Body of pancreas (tissue), 4 donors: ENCODE measurements at regions not wholly inside any gene's neighbourhood (a gene's known extent, or its start where the extent isn't known, plus 50 kb on each side); places are given as distances from the start of the nearest gene placed in this dataset.

Experiments used
- CTCF ChIP-seq, 7 experiments: fragments of 450-650 bp in 4 of 7; fragments of 200-600 bp in 3 of 7; sonication (generic) in 3 of 7; IDR thresholded peaks; one replicate each; pipeline ENCODE4 v1.5.1; 2016 to 2019; ENCODE audit warnings: antibody characterized with exemption in 7 of 7
- POLR2A ChIP-seq, 3 donors: fragments of 450-650 bp; IDR thresholded peaks; one replicate each; pipeline ENCODE4 v1.6.1; 2016; ENCODE audit warnings: antibody characterized with exemption in 3 of 3, mild to moderate bottlenecking in 2 of 3

GRCh38 chr6:122005661-122006060 is 393.8 kb upstream of the HSF2 start:
- TF ChIP-seq POLR2A (IDR thresholded peaks at IDR 0.05) = no peak
- TF ChIP-seq CTCF (IDR thresholded peaks at IDR 0.05) = no peak
